Lung (tissue), 11 donors: ENCODE measurements at regions not wholly inside any gene's neighbourhood (a gene's known extent, or its start where the extent isn't known, plus 50 kb on each side); places are given as distances from the start of the nearest gene placed in this dataset.
"Not testable (repeated sequence)": the region's sequence is repeated elsewhere in the genome, so short reads cannot be mapped to it uniquely, and the experiment has no call there.

Source experiments
- ATAC-seq: fragments of 200-7000 bp; cut with Tn5 transposase; one replicate; pipeline ENCODE4 v1.9.1; 2020; ENCODE audit warnings: moderate number of reproducible peaks; ENCODE audit not compliant: insufficient read depth, low FRiP score
- DNase-seq, 3 donors: peaks; one replicate each; pipeline ENCODE4 v3.0.0-alpha.2; 2013 to 2017
- H3K27ac ChIP-seq, 2 donors: one replicate each; pipeline ENCODE4 v1.5.1; 2013; ENCODE audit warnings: mild to moderate bottlenecking in 2 of 2, moderate library complexity in 2 of 2, control low read depth in 1 of 2, inconsistent platforms in 1 of 2, low read depth in 1 of 2, low read length in 1 of 2
- H3K27me3 ChIP-seq, 3 donors: one replicate each; pipeline ENCODE4 v1.5.1; 2013; ENCODE audit warnings: low read length in 2 of 3; ENCODE audit not compliant: control insufficient read depth in 3 of 3, insufficient read depth in 3 of 3
- H3K36me3 ChIP-seq, 4 donors: one replicate each; pipeline ENCODE4 v1.5.1; 2013; ENCODE audit warnings: low read length in 4 of 4, mild to moderate bottlenecking in 1 of 4, moderate library complexity in 1 of 4; ENCODE audit not compliant: control insufficient read depth in 4 of 4, insufficient read depth in 4 of 4
- H3K4me1 ChIP-seq, 5 donors: one replicate each; pipeline ENCODE4 v1.5.1; 2013; ENCODE audit warnings: low read length in 5 of 5, mild to moderate bottlenecking in 2 of 5, moderate library complexity in 1 of 5; ENCODE audit not compliant: control insufficient read depth in 5 of 5, insufficient read depth in 5 of 5
- H3K4me3 ChIP-seq: one replicate; pipeline ENCODE4 v1.5.1; 2013; ENCODE audit warnings: mild to moderate bottlenecking, control low read depth, moderate library complexity
- H3K9ac ChIP-seq, 2 donors: one replicate each; pipeline ENCODE4 v1.5.1; 2013; ENCODE audit warnings: low read length in 2 of 2, control low read depth in 1 of 2; ENCODE audit not compliant: insufficient read depth in 1 of 2
- H3K9me3 ChIP-seq, 4 donors: one replicate each; pipeline ENCODE4 v1.5.1; 2013; ENCODE audit warnings: low read length in 3 of 4, mild to moderate bottlenecking in 1 of 4, moderate library complexity in 1 of 4; ENCODE audit not compliant: control insufficient read depth in 4 of 4, insufficient read depth in 3 of 4
- WGBS, 2 donors: extraction: QIAGEN DNeasy Blood & Tissue Kit; methylation state at CpG; one replicate each; pipeline ENCODE4 v1.1.7; 2013; 5-methylcytosine and 5-hydroxymethylcytosine counted together
- TF ChIP-seq, protein P1 (sequence below): IDR thresholded peaks from 2 replicates; pipeline ENCODE4 v1.5.1; 2012; ENCODE audit warnings: mild to moderate bottlenecking; ENCODE audit errors: control extremely low read depth, extremely low read depth
- donor health status: control.
- donor health status: control.
- donor health status: Bipolar disorder and iron deficiency.
- donor health status: healthy.
- donor health status: DM: yes; HTN: yes; CAD: no.

DNA sequence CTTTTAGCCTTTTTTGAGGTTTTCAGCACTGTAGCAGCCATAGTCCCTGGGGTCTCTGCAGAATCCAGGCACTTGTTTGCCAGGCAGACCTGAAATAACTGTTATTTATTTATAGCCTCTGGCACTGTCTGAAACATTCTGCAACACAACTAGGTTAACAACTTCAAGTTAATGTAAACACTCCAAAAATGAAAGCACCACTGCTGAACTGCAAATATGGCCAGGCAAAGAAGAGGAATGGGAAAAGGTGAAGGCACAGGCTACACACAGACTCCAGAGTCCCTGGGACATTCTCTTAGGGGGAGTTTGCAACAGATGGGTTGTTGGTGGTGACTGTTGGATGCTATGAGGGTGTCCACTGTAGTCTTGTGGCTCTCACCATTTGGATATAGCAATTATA is 369.0 kb downstream of the MAT2B start:
- Histone ChIP-seq H3K4me1 (no peaks in the 10 kb centered on the region), H3K27me3 (no peaks in the 10 kb centered on the region), H3K4me3 (no peak overlapping the region), H3K9me3 (no peaks in the 10 kb centered on the region), H3K27ac (no peak overlapping the region), H3K36me3 (no peaks in the 10 kb centered on the region), H3K9ac (no peak overlapping the region)
- TF ChIP-seq, protein P1, sequence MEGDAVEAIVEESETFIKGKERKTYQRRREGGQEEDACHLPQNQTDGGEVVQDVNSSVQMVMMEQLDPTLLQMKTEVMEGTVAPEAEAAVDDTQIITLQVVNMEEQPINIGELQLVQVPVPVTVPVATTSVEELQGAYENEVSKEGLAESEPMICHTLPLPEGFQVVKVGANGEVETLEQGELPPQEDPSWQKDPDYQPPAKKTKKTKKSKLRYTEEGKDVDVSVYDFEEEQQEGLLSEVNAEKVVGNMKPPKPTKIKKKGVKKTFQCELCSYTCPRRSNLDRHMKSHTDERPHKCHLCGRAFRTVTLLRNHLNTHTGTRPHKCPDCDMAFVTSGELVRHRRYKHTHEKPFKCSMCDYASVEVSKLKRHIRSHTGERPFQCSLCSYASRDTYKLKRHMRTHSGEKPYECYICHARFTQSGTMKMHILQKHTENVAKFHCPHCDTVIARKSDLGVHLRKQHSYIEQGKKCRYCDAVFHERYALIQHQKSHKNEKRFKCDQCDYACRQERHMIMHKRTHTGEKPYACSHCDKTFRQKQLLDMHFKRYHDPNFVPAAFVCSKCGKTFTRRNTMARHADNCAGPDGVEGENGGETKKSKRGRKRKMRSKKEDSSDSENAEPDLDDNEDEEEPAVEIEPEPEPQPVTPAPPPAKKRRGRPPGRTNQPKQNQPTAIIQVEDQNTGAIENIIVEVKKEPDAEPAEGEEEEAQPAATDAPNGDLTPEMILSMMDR = no peak
- DNase-seq (peak in 1 of 3 donors; percentile 3), ATAC-seq (no peak)

DNA sequence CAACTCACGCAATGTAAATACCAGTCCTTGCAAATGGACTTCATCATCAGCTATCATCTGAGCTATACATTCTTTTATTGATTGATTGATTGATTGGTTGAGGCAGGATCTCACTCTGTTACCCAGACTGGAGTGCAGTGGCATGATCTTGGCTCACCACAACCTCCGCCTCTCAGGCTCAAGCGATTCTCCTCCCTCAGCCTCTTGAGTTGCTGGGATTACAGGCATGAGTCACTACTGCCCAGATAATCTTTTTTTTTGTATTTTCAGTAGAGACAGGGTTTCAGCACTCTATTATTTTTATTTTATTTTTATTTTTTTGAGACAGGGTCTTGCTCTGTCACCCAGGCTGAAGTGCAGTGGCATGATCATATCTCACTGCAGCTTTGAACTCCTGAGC is 369.5 kb downstream of the MAT2B start:
- 72 to 88% methylated on average over 3 of the region's 3 CpGs for WGBS, 2 donors
- H3K4me1 ChIP-seq, H3K27me3 ChIP-seq, H3K9ac ChIP-seq, H3K36me3 ChIP-seq, ATAC-seq, DNase-seq, H3K9me3 ChIP-seq, H3K4me3 ChIP-seq, H3K27ac ChIP-seq: not testable (repeated sequence)

DNA sequence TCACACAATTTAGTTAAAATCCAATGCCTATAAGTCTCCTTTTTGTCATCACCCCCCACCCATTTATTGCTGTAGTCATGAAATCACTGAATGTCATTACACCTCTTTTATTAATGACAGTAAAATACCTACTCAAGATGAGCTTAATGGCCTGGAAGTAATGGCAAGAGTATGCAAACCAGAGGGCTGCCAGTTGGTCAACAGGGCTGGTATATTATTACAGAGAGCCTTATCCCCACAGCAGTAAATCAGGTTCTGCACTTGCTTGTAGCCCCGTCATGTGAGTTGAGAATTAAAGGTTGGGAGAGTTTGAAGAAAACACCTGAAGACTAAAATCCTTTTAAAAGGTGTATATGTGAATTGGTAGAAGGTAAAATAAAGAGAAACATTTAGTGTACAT is 372.4 kb downstream of the MAT2B start:
- TF ChIP-seq, protein P1 = no peak
- H3K9ac ChIP-seq = no peak overlapping the region
- no peaks in the 10 kb centered on the region for H3K4me1 ChIP-seq
- no peaks in the 10 kb centered on the region for H3K36me3 ChIP-seq
- ATAC-seq = no peak
- no peaks in the 10 kb centered on the region for H3K9me3 ChIP-seq
- H3K27me3 ChIP-seq = no peaks in the 10 kb centered on the region
- H3K4me3 ChIP-seq = no peak overlapping the region
- 86 to 90% methylated on average over 1 of the region's 1 CpG for WGBS, 2 donors
- H3K27ac ChIP-seq = no peak overlapping the region
- no peak for DNase-seq

DNA sequence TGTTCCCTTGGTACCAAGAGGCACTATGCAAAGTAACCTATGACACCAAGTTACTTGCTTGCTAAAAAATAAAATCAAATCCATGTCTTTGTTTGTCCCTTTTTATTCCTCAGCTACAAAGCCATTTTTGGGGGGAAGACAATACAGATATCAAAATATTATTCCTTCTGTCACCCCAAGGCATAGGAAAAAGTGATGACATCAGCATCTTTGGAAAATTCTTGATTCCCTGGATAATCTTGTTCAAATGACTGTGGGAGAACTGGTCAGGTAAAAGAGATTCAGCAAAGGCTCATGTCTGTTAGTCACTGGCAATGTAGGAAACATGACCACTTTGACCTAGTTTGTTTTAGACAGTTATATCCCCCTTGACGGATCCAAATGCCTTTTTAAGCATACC is 373.1 kb downstream of the MAT2B start:
- Histone ChIP-seq H3K4me3 (no peak overlapping the region), H3K9me3 (no peaks in the 10 kb centered on the region), H3K9ac (no peak overlapping the region), H3K27ac (no peak overlapping the region), H3K4me1 (no peaks in the 10 kb centered on the region), H3K27me3 (no peaks in the 10 kb centered on the region), H3K36me3 (no peaks in the 10 kb centered on the region)
- TF ChIP-seq, protein P1 = no peak
- WGBS, 2 donors = 85 to 90% methylated on average over 1 of the region's 1 CpG
- ATAC-seq (no peak), DNase-seq (no peak)
